HEK293T (cell line): ENCODE measurements at regions not wholly inside any gene's neighbourhood (a gene's known extent, or its start where the extent isn't known, plus 50 kb on each side); places are given as distances from the start of the nearest gene placed in this dataset.

ENCODE experiments used
- BHLHE40 ChIP-seq: fragments of 450-650 bp; IDR thresholded peaks from 2 replicates; pipeline ENCODE4 v1.6.1; 2016; ENCODE audit warnings: mild to moderate bottlenecking, moderate library complexity, borderline replicate concordance
- SP1 ChIP-seq: fragments of 450-650 bp; IDR thresholded peaks from 2 replicates; pipeline ENCODE4 v1.6.1; 2017

GRCh38 chr1:38436749-38437148 is 390.2 kb upstream of the POU3F1 start:
- TF ChIP-seq SP1 (no peak), BHLHE40 (no peak)
